NCI-H2227 treated with DMSO at 0.1 percent for 48 hours (cell line): ENCODE measurements at regions not wholly inside any gene's neighbourhood (a gene's known extent, or its start where the extent isn't known, plus 50 kb on each side); places are given as distances from the start of the nearest gene placed in this dataset.

Experiments
- DNase-seq: peaks from one replicate; lab custom pipeline; 2025; lab: John Stamatoyannopoulos, UW

GRCh38 chr12:59928416-59928815, 332.6 kb downstream of the SLC16A7 start:
- DNase-seq: no peak

- no peak for DNase-seq
Observed at GRCh38 chr12:59929110-59929509, 333.3 kb downstream of the SLC16A7 start.

- no peak for DNase-seq
Observed at GRCh38 chr12:59934486-59934885, 338.7 kb downstream of the SLC16A7 start.

GRCh38 chr12:59936534-59936933, 340.7 kb downstream of the SLC16A7 start:
- DNase-seq: no peak

GRCh38 chr12:59937148-59937547, 341.3 kb downstream of the SLC16A7 start:
- DNase-seq: no peak

GRCh38 chr12:59938190-59938962, 342.5 kb downstream of the SLC16A7 start:
- DNase-seq: no peak

- DNase-seq: no peak
Observed at GRCh38 chr12:59940631-59941342, 345.0 kb downstream of the SLC16A7 start.

GRCh38 chr12:59941461-59941860, 345.6 kb downstream of the SLC16A7 start:
- no peak for DNase-seq

GRCh38 chr12:59944177-59944576, 348.3 kb downstream of the SLC16A7 start:
- no peak for DNase-seq

- no peak for DNase-seq
Observed at GRCh38 chr12:59946635-59947034, 350.8 kb downstream of the SLC16A7 start.

GRCh38 chr12:59963546-59963945, 367.7 kb downstream of the SLC16A7 start:
- no peak for DNase-seq

- DNase-seq: no peak
Observed at GRCh38 chr12:59972905-59973304, 377.1 kb downstream of the SLC16A7 start.

- no peak for DNase-seq
Observed at GRCh38 chr12:59973515-59973914, 377.7 kb downstream of the SLC16A7 start.

GRCh38 chr12:59977779-59978178, 381.9 kb downstream of the SLC16A7 start:
- DNase-seq: no peak

GRCh38 chr12:59980476-59980875, 384.6 kb downstream of the SLC16A7 start:
- no peak for DNase-seq

GRCh38 chr12:59999291-59999690, 403.5 kb downstream of the SLC16A7 start:
- DNase-seq: no peak

- DNase-seq: no peak
Observed at GRCh38 chr12:60010486-60010885, 414.7 kb downstream of the SLC16A7 start.

GRCh38 chr12:60012659-60013058, 416.8 kb downstream of the SLC16A7 start:
- DNase-seq: no peak

GRCh38 chr12:60014436-60014835, 418.6 kb downstream of the SLC16A7 start:
- no peak for DNase-seq

- no peak for DNase-seq
Observed at GRCh38 chr12:60020068-60020467, 424.2 kb downstream of the SLC16A7 start.

GRCh38 chr12:60021235-60021634, 425.4 kb downstream of the SLC16A7 start:
- no peak for DNase-seq

GRCh38 chr12:60027266-60027665, 431.4 kb downstream of the SLC16A7 start:
- DNase-seq: no peak

GRCh38 chr12:60034147-60034546, 438.3 kb downstream of the SLC16A7 start:
- DNase-seq: no peak

GRCh38 chr12:60035835-60036234, 440.0 kb downstream of the SLC16A7 start:
- no peak for DNase-seq
